ENCODE measurements at regions not wholly inside any gene's neighbourhood (a gene's known extent, or its start where the extent isn't known, plus 50 kb on each side); places are given as distances from the start of the nearest gene placed in this dataset.

GRCh38 chr6:105814745-105815536, 271.2 kb upstream of the PRDM1 start:
- H3K36me3 ChIP-seq (ENCODE audit: insufficient read depth, insufficient read length, low read length), result no peaks in the 10 kb centered on the region
- TF ChIP-seq SUZ12 (IDR thresholded peaks at IDR 0.05; ENCODE audit: extremely low read depth, insufficient read depth, insufficient read length), result no peak
- no peak for TF ChIP-seq YY1 (IDR thresholded peaks at IDR 0.05; ENCODE audit: insufficient read depth, insufficient read length)
- TF ChIP-seq ZNF274 (IDR thresholded peaks at IDR 0.05; ENCODE audit: low read depth, low read length), result no peak
- H3K4me3 ChIP-seq (ENCODE audit: insufficient read length, low read depth), result no peak overlapping the region
- no peaks in the 10 kb centered on the region for H3K9me3 ChIP-seq (ENCODE audit: insufficient read depth, low read length)
- no peak overlapping the region for H3K9ac ChIP-seq (ENCODE audit: insufficient read length, low read depth)
- DNase-seq (ENCODE audit: low read depth, low spot score), result no peak
- H3K27me3 ChIP-seq (ENCODE audit: insufficient read depth, insufficient read length), result no peaks in the 10 kb centered on the region
- H3K4me1 ChIP-seq (ENCODE audit: insufficient read depth, insufficient read length), result no peaks in the 10 kb centered on the region

DNA sequence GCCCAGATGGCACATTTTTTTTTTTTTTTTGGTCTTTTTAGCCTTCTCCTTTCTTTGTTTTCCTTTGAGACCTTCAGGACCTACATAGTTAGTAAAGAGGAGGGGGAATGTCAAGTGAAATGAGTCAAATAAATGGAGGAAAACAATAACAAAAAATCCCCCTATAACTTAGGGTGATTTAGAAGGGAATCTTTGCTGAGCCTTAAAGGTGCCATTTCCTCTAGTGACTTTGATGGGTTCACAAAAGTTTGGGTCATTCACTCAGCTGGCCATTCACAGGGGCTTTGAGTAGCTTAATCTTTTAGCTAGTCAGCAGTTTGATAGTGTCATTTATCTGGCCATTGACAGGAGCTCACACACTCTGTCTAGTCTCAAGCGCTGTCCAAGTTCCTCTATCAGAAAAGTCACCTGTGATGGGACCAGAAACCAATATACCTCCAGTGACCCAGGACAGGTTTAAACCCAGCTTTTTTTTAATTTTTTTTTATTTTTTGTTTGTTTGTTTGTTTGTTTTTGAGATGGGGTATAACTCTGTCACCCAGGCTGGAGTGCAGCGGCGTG, 275.1 kb upstream of the PRDM1 start:
- Histone ChIP-seq H3K36me3 (ENCODE audit: insufficient read depth, insufficient read length, low read length) (no peaks in the 10 kb centered on the region), H3K9ac (ENCODE audit: insufficient read length, low read depth) (no peak overlapping the region), H3K9me3 (ENCODE audit: insufficient read depth, low read length) (no peaks in the 10 kb centered on the region; the same call in 1 of the 2 replicates), H3K27me3 (ENCODE audit: insufficient read depth, insufficient read length) (no peaks in the 10 kb centered on the region), H3K4me1 (ENCODE audit: insufficient read depth, insufficient read length) (no peaks in the 10 kb centered on the region), H3K4me3 (ENCODE audit: insufficient read length, low read depth) (no peak overlapping the region)
- no peak for DNase-seq (ENCODE audit: low read depth, low spot score)
- TF ChIP-seq SUZ12 (IDR thresholded peaks at IDR 0.05; ENCODE audit: extremely low read depth, insufficient read depth, insufficient read length), result no peak
- TF ChIP-seq YY1 (IDR thresholded peaks at IDR 0.05; ENCODE audit: insufficient read depth, insufficient read length), result no peak
- TF ChIP-seq ZNF274 (IDR thresholded peaks at IDR 0.05; ENCODE audit: low read depth, low read length), result no peak

- Histone ChIP-seq H3K9me3 (ENCODE audit: insufficient read depth, low read length) (no peaks in the 10 kb centered on the region; the same call in 1 of the 2 replicates), H3K27me3 (ENCODE audit: insufficient read depth, insufficient read length) (no peaks in the 10 kb centered on the region), H3K4me3 (ENCODE audit: insufficient read length, low read depth) (no peak overlapping the region), H3K36me3 (ENCODE audit: insufficient read depth, insufficient read length, low read length) (no peaks in the 10 kb centered on the region), H3K4me1 (ENCODE audit: insufficient read depth, insufficient read length) (no peaks in the 10 kb centered on the region), H3K9ac (ENCODE audit: insufficient read length, low read depth) (no peak overlapping the region)
- DNase-seq (ENCODE audit: low read depth, low spot score), result peak; percentile 13
- TF ChIP-seq SUZ12 (IDR thresholded peaks at IDR 0.05; ENCODE audit: extremely low read depth, insufficient read depth, insufficient read length) (no peak), ZNF274 (IDR thresholded peaks at IDR 0.05; ENCODE audit: low read depth, low read length) (no peak), YY1 (IDR thresholded peaks at IDR 0.05; ENCODE audit: insufficient read depth, insufficient read length) (no peak)
Measured at GRCh38 chr6:105810105-105810921, 275.8 kb upstream of the PRDM1 start.

DNA sequence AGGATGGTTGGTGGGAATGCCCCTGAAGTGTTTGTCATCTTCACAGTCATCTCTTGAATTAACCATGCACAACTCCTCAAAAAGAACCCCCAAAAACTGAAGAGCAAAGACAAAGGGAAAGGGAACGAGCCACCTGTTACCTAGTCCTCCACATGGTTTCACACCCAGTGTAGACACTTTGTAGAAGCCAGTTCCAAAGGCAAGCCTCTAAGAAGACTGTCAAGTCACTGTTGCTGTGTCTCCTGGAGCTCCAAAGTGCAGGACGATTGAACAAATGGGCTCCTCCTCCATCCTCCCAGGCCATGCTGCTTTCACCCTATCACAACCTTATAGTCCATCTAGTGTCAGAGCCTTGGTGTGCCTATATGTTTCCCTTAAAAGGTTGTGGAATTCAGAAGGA, 277.6 kb upstream of the PRDM1 start:
- H3K4me3 ChIP-seq (ENCODE audit: insufficient read length, low read depth), result no peak overlapping the region
- H3K9ac ChIP-seq (ENCODE audit: insufficient read length, low read depth), result no peak overlapping the region
- DNase-seq (ENCODE audit: low read depth, low spot score), result no peak
- no peaks in the 10 kb centered on the region for H3K36me3 ChIP-seq (ENCODE audit: insufficient read depth, insufficient read length, low read length)
- no peaks in the 10 kb centered on the region for H3K27me3 ChIP-seq (ENCODE audit: insufficient read depth, insufficient read length)
- TF ChIP-seq SUZ12 (IDR thresholded peaks at IDR 0.05; ENCODE audit: extremely low read depth, insufficient read depth, insufficient read length) (no peak), ZNF274 (IDR thresholded peaks at IDR 0.05; ENCODE audit: low read depth, low read length) (no peak), YY1 (IDR thresholded peaks at IDR 0.05; ENCODE audit: insufficient read depth, insufficient read length) (no peak)
- no peaks in the 10 kb centered on the region for H3K4me1 ChIP-seq (ENCODE audit: insufficient read depth, insufficient read length)
- H3K9me3 ChIP-seq (ENCODE audit: insufficient read depth, low read length), result no peaks in the 10 kb centered on the region; the same call in 1 of the 2 replicates

DNA sequence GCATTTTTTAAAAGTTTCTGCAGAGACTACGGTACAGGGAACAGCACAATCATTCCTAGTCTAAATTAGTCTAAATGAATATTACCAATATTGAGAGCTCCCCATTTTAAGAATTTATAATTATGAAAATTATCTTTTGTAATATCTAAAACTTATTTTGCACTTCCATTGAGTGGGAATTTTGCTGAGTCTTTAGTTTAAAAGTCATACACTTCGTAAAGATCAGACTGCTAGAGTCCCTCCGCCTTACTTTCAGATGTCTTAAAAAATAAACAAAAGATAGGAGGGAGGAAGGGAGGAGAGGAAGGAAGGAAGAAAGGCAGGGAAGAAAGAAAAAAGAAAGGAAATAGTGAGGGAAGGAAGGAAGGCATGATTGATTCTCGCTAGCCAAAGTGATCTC, 278.2 kb upstream of the PRDM1 start:
- Histone ChIP-seq H3K4me3 (ENCODE audit: insufficient read length, low read depth) (no peak overlapping the region), H3K9me3 (ENCODE audit: insufficient read depth, low read length) (no peaks in the 10 kb centered on the region; the same call in 1 of the 2 replicates), H3K27me3 (ENCODE audit: insufficient read depth, insufficient read length) (no peaks in the 10 kb centered on the region), H3K36me3 (ENCODE audit: insufficient read depth, insufficient read length, low read length) (no peaks in the 10 kb centered on the region), H3K9ac (ENCODE audit: insufficient read length, low read depth) (no peak overlapping the region), H3K4me1 (ENCODE audit: insufficient read depth, insufficient read length) (no peaks in the 10 kb centered on the region)
- no peak for TF ChIP-seq ZNF274 (IDR thresholded peaks at IDR 0.05; ENCODE audit: low read depth, low read length)
- TF ChIP-seq YY1 (IDR thresholded peaks at IDR 0.05; ENCODE audit: insufficient read depth, insufficient read length), result no peak
- no peak for DNase-seq (ENCODE audit: low read depth, low spot score)

- TF ChIP-seq ZNF274 (IDR thresholded peaks at IDR 0.05; ENCODE audit: low read depth, low read length) (no peak), YY1 (IDR thresholded peaks at IDR 0.05; ENCODE audit: insufficient read depth, insufficient read length) (no peak), SUZ12 (IDR thresholded peaks at IDR 0.05; ENCODE audit: extremely low read depth, insufficient read depth, insufficient read length) (no peak)
Measured at GRCh38 chr6:105806486-105806920, 279.6 kb upstream of the PRDM1 start.

More at GRCh38 chr6:105806486-105806920, 279.6 kb upstream of the PRDM1 start:
- H3K4me1 ChIP-seq (ENCODE audit: insufficient read depth, insufficient read length), result no peaks in the 10 kb centered on the region
- H3K9ac ChIP-seq (ENCODE audit: insufficient read length, low read depth), result no peak overlapping the region
- no peak for DNase-seq (ENCODE audit: low read depth, low spot score)
- no peaks in the 10 kb centered on the region for H3K27me3 ChIP-seq (ENCODE audit: insufficient read depth, insufficient read length)
- H3K9me3 ChIP-seq (ENCODE audit: insufficient read depth, low read length), result no peaks in the 10 kb centered on the region; the same call in 1 of the 2 replicates
- no peaks in the 10 kb centered on the region for H3K36me3 ChIP-seq (ENCODE audit: insufficient read depth, insufficient read length, low read length)
- no peak overlapping the region for H3K4me3 ChIP-seq (ENCODE audit: insufficient read length, low read depth)
